ENCODE measurements at regions not wholly inside any gene's neighbourhood (a gene's known extent, or its start where the extent isn't known, plus 50 kb on each side); places are given as distances from the start of the nearest gene placed in this dataset.
"Not testable (repeated sequence)": the region's sequence is repeated elsewhere in the genome, so short reads cannot be mapped to it uniquely, and the experiment has no call there.

DNA sequence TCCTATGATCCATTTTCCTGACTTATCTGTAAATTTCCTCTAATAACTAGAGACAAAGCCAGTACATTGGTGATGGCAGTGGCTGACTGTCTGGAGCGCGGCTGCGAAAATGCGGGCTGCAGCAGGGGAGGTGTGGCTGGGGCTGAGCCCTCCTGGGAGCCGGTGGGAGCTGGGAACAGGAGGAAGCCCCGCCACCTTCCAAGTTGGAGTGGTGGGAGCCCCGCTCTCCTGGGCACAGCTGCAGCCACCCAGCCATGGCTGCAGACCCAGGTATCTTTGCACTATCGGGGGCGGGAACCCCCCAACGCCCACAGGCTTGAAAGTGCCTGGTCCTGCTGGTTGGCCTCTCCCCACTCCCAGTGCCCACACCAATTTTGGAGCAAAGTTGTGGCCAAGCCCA lies 633.0 kb upstream of the TMEFF2 start:
- DNase-seq: no peak

GRCh38 chr2:192814376-192814775 lies 619.6 kb upstream of the TMEFF2 start:
- no peak for DNase-seq

- DNase-seq: no peak
Observed at GRCh38 chr2:192813341-192813740, 618.6 kb upstream of the TMEFF2 start.

DNA sequence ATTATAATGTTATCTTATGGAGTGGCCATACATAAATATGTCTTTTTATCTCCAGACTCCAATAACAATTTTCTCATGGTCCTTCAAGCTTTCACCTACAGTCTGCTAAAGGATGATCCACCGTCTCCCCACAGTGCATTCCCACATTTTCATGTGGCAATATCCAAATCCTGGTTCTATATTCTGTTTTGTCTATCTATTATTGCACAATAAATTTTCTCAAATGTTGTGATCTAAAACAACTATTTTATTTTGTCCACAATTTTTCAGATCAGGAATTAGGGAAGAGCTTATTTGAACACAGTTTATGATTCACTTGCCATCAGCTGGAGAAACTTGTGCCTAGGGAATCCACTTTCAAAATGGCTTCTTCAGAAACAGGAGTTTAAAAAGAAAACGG lies 614.4 kb upstream of the TMEFF2 start:
- DNase-seq: no peak

GRCh38 chr2:192783643-192784042 lies 588.9 kb upstream of the TMEFF2 start:
- no peak for DNase-seq

DNA sequence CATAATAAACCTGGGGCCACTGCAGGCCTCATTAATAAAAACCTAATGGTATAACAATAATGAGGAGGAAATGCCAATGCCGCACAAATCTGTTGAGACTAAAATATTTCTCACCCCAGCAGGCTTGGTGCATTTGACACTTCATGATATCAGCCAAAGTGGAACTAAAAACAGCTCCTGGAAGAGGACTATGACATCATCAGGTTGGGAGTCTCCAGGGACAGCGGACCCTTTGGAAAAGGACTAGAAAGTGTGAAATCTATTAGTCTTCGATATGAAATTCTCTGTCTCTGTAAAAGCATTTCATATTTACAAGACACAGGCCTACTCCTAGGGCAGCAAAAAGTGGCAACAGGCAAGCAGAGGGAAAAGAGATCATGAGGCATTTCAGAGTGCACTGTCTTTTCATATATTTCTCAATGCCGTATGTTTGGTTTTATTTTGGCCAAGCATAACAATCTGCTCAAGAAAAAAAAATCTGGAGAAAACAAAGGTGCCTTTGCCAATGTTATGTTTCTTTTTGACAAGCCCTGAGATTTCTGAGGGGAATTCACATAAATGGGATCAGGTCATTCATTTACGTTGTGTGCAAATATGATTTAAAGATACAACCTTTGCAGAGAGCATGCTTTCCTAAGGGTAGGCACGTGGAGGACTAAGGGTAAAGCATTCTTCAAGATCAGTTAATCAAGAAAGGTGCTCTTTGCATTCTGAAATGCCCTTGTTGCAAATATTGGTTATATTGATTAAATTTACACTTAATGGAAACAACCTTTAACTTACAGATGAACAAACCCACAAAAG lies 580.9 kb upstream of the TMEFF2 start:
- no peak for DNase-seq

GRCh38 chr2:192775011-192775410 lies 580.3 kb upstream of the TMEFF2 start:
- DNase-seq: no peak

GRCh38 chr2:192773044-192773443 lies 578.3 kb upstream of the TMEFF2 start:
- DNase-seq: no peak

GRCh38 chr2:192749611-192750200 lies 555.0 kb upstream of the TMEFF2 start:
- DNase-seq: no peak

- no peak for DNase-seq
Observed at GRCh38 chr2:192741889-192742288, 547.2 kb upstream of the TMEFF2 start.

- no peak for DNase-seq
Observed at GRCh38 chr2:192735447-192735846, 540.7 kb upstream of the TMEFF2 start.

GRCh38 chr2:192729369-192729768 lies 534.6 kb upstream of the TMEFF2 start:
- no peak for DNase-seq

DNA sequence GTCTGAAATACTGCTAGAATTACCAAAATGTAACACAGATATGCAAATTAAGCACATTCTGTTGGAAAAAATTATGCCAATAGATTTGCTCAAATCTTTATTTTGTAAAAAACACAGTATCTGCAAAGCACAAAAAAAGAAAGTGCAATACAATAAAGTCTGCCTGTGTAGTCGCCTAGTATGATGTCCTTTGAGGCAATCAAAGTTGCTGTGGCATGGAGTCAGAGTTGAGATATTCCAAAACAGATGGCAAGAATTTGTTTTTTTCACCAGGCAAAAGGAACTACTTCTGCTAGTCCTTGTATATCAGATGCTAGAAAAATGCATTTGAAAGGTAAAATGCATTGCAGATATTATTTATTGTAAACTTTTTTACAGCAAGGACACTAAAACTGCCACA lies 531.3 kb upstream of the TMEFF2 start:
- no peak for DNase-seq

GRCh38 chr2:192719629-192720028 lies 524.9 kb upstream of the TMEFF2 start:
- DNase-seq: no peak

DNA sequence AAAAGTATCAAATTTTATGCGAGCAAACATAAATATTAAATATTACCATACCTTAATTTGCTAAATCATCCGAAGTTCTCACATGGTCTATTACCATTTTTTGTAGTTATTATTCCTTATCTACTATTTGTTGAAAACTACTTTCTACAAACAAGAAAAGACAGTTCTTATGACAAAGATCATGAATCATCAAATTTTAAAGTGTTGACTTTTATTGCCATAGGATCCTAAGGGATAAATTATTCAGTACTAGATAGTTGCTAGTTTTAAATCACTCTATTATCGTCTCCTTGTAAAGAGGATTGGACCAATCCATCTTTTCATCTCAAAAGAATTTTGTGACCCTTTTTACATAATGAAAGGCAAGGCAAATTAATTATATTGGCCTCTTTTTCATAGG lies 523.6 kb upstream of the TMEFF2 start:
- DNase-seq: no peak

GRCh38 chr2:192700934-192701333 lies 506.2 kb upstream of the TMEFF2 start:
- no peak for DNase-seq

DNA sequence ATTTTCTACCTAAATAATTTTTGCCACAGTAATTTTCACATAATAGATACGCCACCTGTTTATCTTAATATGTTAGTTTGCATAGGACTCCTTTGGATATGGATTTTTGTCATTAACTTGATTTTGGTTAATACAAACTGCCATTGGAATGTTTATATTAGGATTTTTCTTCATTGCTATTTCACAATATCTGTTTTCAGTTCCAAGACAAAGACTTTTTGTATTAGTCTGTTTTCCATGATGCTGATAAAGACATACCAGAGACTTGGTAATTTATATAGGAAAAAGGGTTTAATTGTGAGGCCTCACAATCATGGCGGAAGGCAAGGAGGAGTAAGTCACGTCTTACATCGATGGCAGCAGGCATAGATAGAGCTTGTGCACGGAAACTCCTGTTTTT lies 503.1 kb upstream of the TMEFF2 start:
- DNase-seq: no peak

DNA sequence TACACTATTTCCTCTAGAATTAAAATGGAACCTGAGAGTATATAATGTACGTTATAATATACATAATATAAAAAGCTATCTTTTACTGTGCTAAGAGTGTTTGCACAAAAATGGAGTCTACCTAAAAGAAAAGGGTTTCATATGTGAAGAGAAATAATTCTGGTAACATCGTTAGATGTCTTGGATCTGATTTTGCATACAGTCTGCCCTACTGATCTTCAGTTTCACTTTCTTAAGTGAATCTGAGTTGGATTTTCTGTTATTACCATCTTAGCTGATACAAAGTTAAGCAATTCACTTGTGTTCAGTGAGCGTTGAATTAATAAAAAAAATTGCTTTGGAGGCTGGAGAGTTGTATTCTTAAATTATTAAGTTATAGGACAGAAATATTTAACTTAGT lies 502.1 kb upstream of the TMEFF2 start:
- no peak for DNase-seq

- DNase-seq: no peak
Observed at GRCh38 chr2:192687015-192687414, 492.3 kb upstream of the TMEFF2 start.

- not testable (repeated sequence) for DNase-seq
Observed at GRCh38 chr2:192682511-192682910, 487.8 kb upstream of the TMEFF2 start.

GRCh38 chr2:192675681-192676080 lies 480.9 kb upstream of the TMEFF2 start:
- no peak for DNase-seq

DNA sequence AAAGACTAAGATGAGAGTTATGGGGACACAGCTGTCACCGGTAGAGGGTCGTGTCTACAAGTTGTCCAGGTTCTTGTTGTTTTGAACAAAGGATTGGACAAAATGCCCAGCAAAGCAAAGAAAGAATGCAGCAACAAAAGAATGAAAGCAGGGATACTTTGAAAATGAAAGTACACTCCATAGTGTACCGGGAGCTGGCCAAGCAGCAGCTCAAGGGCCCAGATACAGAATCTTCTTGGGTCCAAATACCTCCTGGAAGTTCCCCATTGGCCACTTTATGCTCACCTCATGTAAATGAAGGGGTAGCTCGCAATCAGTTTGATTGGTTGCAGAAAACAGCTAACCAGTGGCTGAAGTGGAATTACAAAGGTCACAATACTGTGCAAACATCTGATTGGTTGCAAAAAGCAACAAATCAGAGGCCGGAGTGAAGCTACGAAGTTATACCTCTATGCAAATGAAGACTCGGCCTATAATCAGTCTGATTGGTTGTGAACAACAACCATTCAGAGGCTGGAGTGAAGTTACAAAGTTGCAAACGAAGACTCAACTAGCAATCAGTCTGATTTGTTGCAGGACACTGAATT lies 474.9 kb upstream of the TMEFF2 start:
- no peak for DNase-seq

GRCh38 chr2:192660555-192660954 lies 465.8 kb upstream of the TMEFF2 start:
- not testable (repeated sequence) for DNase-seq

GRCh38 chr2:192657362-192657761 lies 462.6 kb upstream of the TMEFF2 start:
- no peak for DNase-seq
